GM12878 (cell line): ENCODE measurements at regions not wholly inside any gene's neighbourhood (a gene's known extent, or its start where the extent isn't known, plus 50 kb on each side); places are given as distances from the start of the nearest gene placed in this dataset.

Source experiments
- ATAC-seq: fragments of 200-7000 bp; cut with Tn5 transposase; 3 replicates; pipeline ENCODE4 v1.9.1; 2020; ENCODE audit warnings: mild to moderate bottlenecking, moderate library complexity
- BruUV-seq: library from RNA; stranded (reverse); fragments of 400-500 nt; replicated peaks from 2 replicates; lab custom pipeline; 2021; lab: Mats Ljungman, UMichigan
- CTCF ChIA-PET: fragments of 300-600 bp; sonication (Branson Sonifier 250); formaldehyde crosslinking; extraction: SDS; loops from one replicate; lab custom pipeline; 2021; ENCODE audit warnings: inconsistent platforms; lab: Yijun Ruan, JAX
- POLR2A ChIA-PET: fragments of 350-600 bp; formaldehyde crosslinking; extraction: SDS; loops from one replicate; lab custom pipeline; 2021; ENCODE audit warnings: inconsistent platforms; lab: Charles Lee
- RAD21 ChIA-PET: fragments of 300-600 bp; sonication (Branson Sonifier 250); formaldehyde crosslinking; loops from one replicate; lab custom pipeline; 2023; ENCODE audit warnings: antibody characterized with exemption; ENCODE audit not compliant: unreplicated experiment; lab: Charles Lee
- SMC1A ChIA-PET: fragments of 300-600 bp; sonication (Branson Sonifier 250); formaldehyde crosslinking; loops from one replicate; lab custom pipeline; 2023; ENCODE audit not compliant: unreplicated experiment, uncharacterized antibody; lab: Charles Lee
- DNase-seq: peaks from one replicate; pipeline ENCODE4 v3.0.0-alpha.2; 2011; ENCODE audit warnings: low read depth, low spot score
- FAIRE-seq: peaks from 3 replicates; lab custom pipeline; 2011; peaks lifted over from hg19 to GRCh38; lab: Jason Lieb, UNC
- H2AFZ ChIP-seq: 2 replicates; pipeline ENCODE4 v1.6.0; 2011; ENCODE audit warnings: low read depth, low read length, control low read depth; ENCODE audit not compliant: control insufficient read depth
- H3K27ac ChIP-seq: 2 replicates; pipeline ENCODE4 v1.5.1; 2011; ENCODE audit warnings: control low read depth; ENCODE audit not compliant: control insufficient read depth, insufficient read depth
- H3K27me3 ChIP-seq, 2 experiments: replicated peaks in 1 of 2; 2 replicates each; pipeline versions ENCODE4 v1.6.0 to v1.6.1; 2011; ENCODE audit warnings: low read length in 1 of 2; ENCODE audit not compliant: control insufficient read depth in 2 of 2, insufficient read depth in 2 of 2
- H3K36me3 ChIP-seq, 2 experiments: 2 replicates each; pipeline ENCODE4 v1.5.1; 2011; ENCODE audit warnings: low read length in 1 of 2; ENCODE audit not compliant: control insufficient read depth in 2 of 2, insufficient read depth in 2 of 2
- H3K4me1 ChIP-seq: 2 replicates; pipeline ENCODE4 v1.6.1; 2011; ENCODE audit warnings: mild to moderate bottlenecking, low read length, moderate library complexity, mixed read lengths; ENCODE audit not compliant: control insufficient read depth, insufficient read depth
- H3K4me2 ChIP-seq: 2 replicates; pipeline ENCODE4 v1.6.0; 2011; ENCODE audit warnings: control low read depth; ENCODE audit not compliant: control insufficient read depth, insufficient read depth
- H3K4me3 ChIP-seq: fragments of 200-600 bp; sonication (generic); 2 replicates; pipeline ENCODE4 v1.5.1; 2016
- H3K79me2 ChIP-seq: 2 replicates; pipeline ENCODE4 v1.6.0; 2011; ENCODE audit warnings: low read length; ENCODE audit not compliant: control insufficient read depth, insufficient read depth
- H3K9ac ChIP-seq: 2 replicates; pipeline ENCODE4 v1.8.0; 2011; ENCODE audit warnings: low read length, control low read depth, mixed read lengths; ENCODE audit not compliant: control insufficient read depth, insufficient read depth
- H3K9me3 ChIP-seq: replicated peaks from 3 replicates; pipeline ENCODE4 v1.5.1; 2011; ENCODE audit warnings: mild to moderate bottlenecking, low read length; ENCODE audit not compliant: control insufficient read depth, insufficient read depth
- H4K20me1 ChIP-seq: 2 replicates; pipeline ENCODE4 v1.6.0; 2011; ENCODE audit not compliant: control insufficient read depth, insufficient read depth
- ASH2L ChIP-seq: fragments of 300-600, 200-600 bp; sonication (generic); IDR thresholded peaks from 2 replicates; pipeline ENCODE4 v1.6.1; 2017; ENCODE audit warnings: low read depth, mild to moderate bottlenecking, borderline replicate concordance
- ATF3 ChIP-seq: IDR thresholded peaks from 2 replicates; pipeline ENCODE4 v1.6.1; 2011; ENCODE audit warnings: low read depth, mild to moderate bottlenecking, low read length, moderate library complexity, borderline replicate concordance; ENCODE audit errors: extremely low read depth
- EGR1 ChIP-seq, 2 experiments: IDR thresholded peaks; 1 replicate in 1 of 2; 2 replicates in 1 of 2; pipeline ENCODE4 v1.6.1; 2011 to 2012; ENCODE audit warnings: low read depth in 2 of 2, low read length in 2 of 2, borderline replicate concordance in 1 of 2, mild to moderate bottlenecking in 1 of 2, moderate library complexity in 1 of 2
- IKZF1 ChIP-seq: fragments of 450-650 bp; conservative IDR thresholded peaks from 2 replicates; pipeline ENCODE4 v1.6.1; 2017; ENCODE audit warnings: antibody characterized with exemption, mild to moderate bottlenecking
- IRF4 ChIP-seq: IDR thresholded peaks from 2 replicates; pipeline ENCODE4 v1.6.1; 2011; ENCODE audit warnings: low read depth, low read length
- KLF5 ChIP-seq: fragments of 450-650 bp; IDR thresholded peaks from 2 replicates; pipeline ENCODE4 v1.6.1; 2014; ENCODE audit warnings: mild to moderate bottlenecking; ENCODE audit not compliant: partially characterized antibody
- MYB ChIP-seq: fragments of 150-350 bp; IDR thresholded peaks from 2 replicates; pipeline ENCODE4 v1.6.1; 2014; ENCODE audit warnings: mild to moderate bottlenecking, low read depth, low read length, borderline replicate concordance
- RAD21 ChIP-seq: IDR thresholded peaks from 2 replicates; pipeline ENCODE4 v1.6.1; 2011; ENCODE audit warnings: mild to moderate bottlenecking, low read depth, low read length, moderate library complexity; ENCODE audit not compliant: insufficient read depth
- RAD51 ChIP-seq: fragments of 450-650 bp; IDR thresholded peaks from 2 replicates; pipeline ENCODE4 v1.6.1; 2016; ENCODE audit warnings: moderate library complexity, mild to moderate bottlenecking, inconsistent platforms
- RB1 ChIP-seq: fragments of 450-650 bp; formaldehyde crosslinking; IDR thresholded peaks from 2 replicates; pipeline ENCODE4 v1.6.1; 2017; ENCODE audit warnings: mild to moderate bottlenecking, borderline replicate concordance
- SUPT20H ChIP-seq: IDR thresholded peaks from 2 replicates; pipeline ENCODE4 v1.6.1; 2011; ENCODE audit warnings: low read depth, mild to moderate bottlenecking, low read length, moderate library complexity, borderline replicate concordance; ENCODE audit not compliant: control insufficient read depth
- TBL1XR1 ChIP-seq: IDR thresholded peaks from 2 replicates; pipeline ENCODE4 v1.6.1; 2012; ENCODE audit warnings: low read depth, low read length, improper control_type of control experiment
- ZNF207 ChIP-seq: fragments of 450-650 bp; IDR thresholded peaks from 2 replicates; pipeline ENCODE4 v1.6.1; 2014; ENCODE audit warnings: antibody characterized with exemption, mild to moderate bottlenecking, borderline replicate concordance
- WGBS: methylation state at CpG from one replicate; pipeline ENCODE4 v1.1.6; 2016; ENCODE audit warnings: low lambda C conversion rate; ENCODE audit not compliant: insufficient replicate concordance, insufficient coverage; ENCODE audit errors: missing lambda C conversion rate; 5-methylcytosine and 5-hydroxymethylcytosine counted together
- in situ Hi-C: fragments of 300-500 bp; cut with MboI; formaldehyde crosslinking; loops from 9 replicates; pipeline ENCODE4 v1.14.3; 2018; ENCODE audit warnings: mixed read lengths
- intact Hi-C: fragments of 100-400 bp; cut with micrococcal nuclease; formaldehyde crosslinking; loops from one replicate; pipeline ENCODE4 v1.14.2; 2022; ENCODE audit not compliant: unreplicated experiment
- TF ChIP-seq, protein P1 (sequence below): fragments of 450-650 bp; IDR thresholded peaks from 2 replicates; pipeline ENCODE4 v1.6.1; 2017; ENCODE audit warnings: borderline replicate concordance

GRCh38 chr14:46248001-46248630, 403.5 kb downstream of the RPL10L start:
- no peak overlapping the region for H3K4me2 ChIP-seq
- TF ChIP-seq RAD51, result no peak
- no peak for TF ChIP-seq IRF4
- TF ChIP-seq EGR1 (IDR thresholded peaks at IDR 0.05; ENCODE audit: borderline replicate concordance in 1 of 2, low read depth in 2 of 2, low read length in 2 of 2), result no peak
- no peak for TF ChIP-seq MYB
- no peak for TF ChIP-seq RAD21
- TF ChIP-seq, all 136 proteins: peak for 0
- no peaks in the 10 kb centered on the region for H3K36me3 ChIP-seq
- CTCF ChIA-PET, result interaction anchor here (0.7 to 3.6 kb wide), 4 partner anchors 11 to 242 kb away, joined by 3 to 23 read pairs (median 3); no protein-coding TSS in a partner anchor
- ATAC-seq (no peak), FAIRE-seq (no peak), DNase-seq (no peak)
- H3K27ac ChIP-seq, result no peak overlapping the region
- POLR2A ChIA-PET, result no interaction called here
- RAD21 ChIA-PET, result interaction anchor here (1.8 kb wide), 1 partner anchor 410 kb away, joined by 3 read pairs; no protein-coding TSS in a partner anchor
- H3K9me3 ChIP-seq, result no peaks in the 10 kb centered on the region
- WGBS, result 0% methylated on average over 1 of the region's 1 CpG
- SMC1A ChIA-PET, result interaction anchor here (0.9 to 2.5 kb wide), 4 partner anchors 15 to 410 kb away, joined by 4 to 6 read pairs (median 5); no protein-coding TSS in a partner anchor
- H4K20me1 ChIP-seq, result no peaks in the 10 kb centered on the region
- BruUV-seq, result no TSS peak
- H3K79me2 ChIP-seq, result no peaks in the 10 kb centered on the region
- no peak overlapping the region for H3K4me3 ChIP-seq
- H3K27me3 ChIP-seq, result no peaks in the 10 kb centered on the region
- H3K4me1 ChIP-seq, result no peaks in the 10 kb centered on the region
- no peak overlapping the region for H2AFZ ChIP-seq
- intact Hi-C loops, result no loop called here
- no peak overlapping the region for H3K9ac ChIP-seq
- in situ Hi-C loops, result no loop called here

- DNase-seq (no peak), FAIRE-seq (no peak), ATAC-seq (no peak)
- no TSS peak for BruUV-seq
- in situ Hi-C loops (no loop called here), intact Hi-C loops (no loop called here)
- TF ChIP-seq ZNF207, result no peak
- TF ChIP-seq, protein P1, sequence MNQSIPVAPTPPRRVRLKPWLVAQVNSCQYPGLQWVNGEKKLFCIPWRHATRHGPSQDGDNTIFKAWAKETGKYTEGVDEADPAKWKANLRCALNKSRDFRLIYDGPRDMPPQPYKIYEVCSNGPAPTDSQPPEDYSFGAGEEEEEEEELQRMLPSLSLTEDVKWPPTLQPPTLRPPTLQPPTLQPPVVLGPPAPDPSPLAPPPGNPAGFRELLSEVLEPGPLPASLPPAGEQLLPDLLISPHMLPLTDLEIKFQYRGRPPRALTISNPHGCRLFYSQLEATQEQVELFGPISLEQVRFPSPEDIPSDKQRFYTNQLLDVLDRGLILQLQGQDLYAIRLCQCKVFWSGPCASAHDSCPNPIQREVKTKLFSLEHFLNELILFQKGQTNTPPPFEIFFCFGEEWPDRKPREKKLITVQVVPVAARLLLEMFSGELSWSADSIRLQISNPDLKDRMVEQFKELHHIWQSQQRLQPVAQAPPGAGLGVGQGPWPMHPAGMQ, result no peak
- no peak for TF ChIP-seq TBL1XR1
- no peak for TF ChIP-seq SUPT20H
- no peak for TF ChIP-seq ASH2L
- no peak for TF ChIP-seq ATF3
- no peak for TF ChIP-seq IKZF1
- TF ChIP-seq RB1, result no peak
- TF ChIP-seq KLF5, result no peak
- no peak overlapping the region for H3K9ac ChIP-seq
- H3K9me3 ChIP-seq, result no peaks in the 10 kb centered on the region
- no peak overlapping the region for H3K4me3 ChIP-seq
- RAD21 ChIA-PET, result interaction anchor here (1.2 kb wide), 1 partner anchor 10 kb away, joined by 3 read pairs; no protein-coding TSS in a partner anchor
- no peaks in the 10 kb centered on the region for H4K20me1 ChIP-seq
- SMC1A ChIA-PET, result interaction anchor here (1.5 kb wide), 1 partner anchor 14 kb away, joined by 5 read pairs; no protein-coding TSS in a partner anchor
- H3K27me3 ChIP-seq, result no peaks in the 10 kb centered on the region
- H3K4me2 ChIP-seq, result no peak overlapping the region
- WGBS, result 31% methylated on average over 2 of the region's 2 CpGs
- CTCF ChIA-PET, result interaction anchor here (0.6 to 1.2 kb wide), 2 partner anchors 8 to 15 kb away, joined by 4 to 5 read pairs; no protein-coding TSS in a partner anchor
- H3K27ac ChIP-seq, result no peak overlapping the region
- no peak overlapping the region for H2AFZ ChIP-seq
- POLR2A ChIA-PET, result no interaction called here
- H3K4me1 ChIP-seq, result no peaks in the 10 kb centered on the region
- H3K36me3 ChIP-seq, result no peaks in the 10 kb centered on the region
- H3K79me2 ChIP-seq, result no peaks in the 10 kb centered on the region
Measured at GRCh38 chr14:46245276-46245675, 406.3 kb downstream of the RPL10L start.
